ENCODE measurements at regions not wholly inside any gene's neighbourhood (a gene's known extent, or its start where the extent isn't known, plus 50 kb on each side); places are given as distances from the start of the nearest gene placed in this dataset.

- no peaks in the 10 kb centered on the region; the same call in 2 of the 3 replicates for H3K9me3 Mint-ChIP-seq
- no peak overlapping the region for H3K4me2 ChIP-seq
- H3K4me1 Mint-ChIP-seq: peaks cover 9% of the 10 kb centered on the region
- no peaks in the 10 kb centered on the region for H3K79me2 ChIP-seq (replicated peaks; ENCODE audit: insufficient read depth)
- H3K9me2 ChIP-seq (ENCODE audit: insufficient read depth): peaks cover 14% of the 10 kb centered on the region; the same call in 1 of the 2 replicates
- H3K4me3 ChIP-seq: no peak overlapping the region
- no peak overlapping the region for H3K4me3 Mint-ChIP-seq
- no peaks in the 10 kb centered on the region for H3K4me1 ChIP-seq (ENCODE audit: insufficient read depth)
- no peak overlapping the region for H3K27ac ChIP-seq (ENCODE audit: low read depth)
- no peaks in the 10 kb centered on the region for H3K36me3 Mint-ChIP-seq (ENCODE audit: low read depth)
- H3K27ac Mint-ChIP-seq: no peak overlapping the region
- DNase-seq (ENCODE audit: low spot score) (no peak), ATAC-seq (no peak)
- H3K27me3 Mint-ChIP-seq (ENCODE audit: insufficient read depth, low read depth, poor library complexity): no peaks in the 10 kb centered on the region
- H4K20me1 ChIP-seq (replicated peaks; ENCODE audit: insufficient read depth): no peaks in the 10 kb centered on the region
- H2AFZ ChIP-seq: no peak overlapping the region
- TF ChIP-seq POLR2AphosphoS5 (IDR thresholded peaks at IDR 0.05; ENCODE audit: low read depth) (no peak), REST (IDR thresholded peaks at IDR 0.05; ENCODE audit: unreplicated experiment) (no peak), EZH2 (IDR thresholded peaks at IDR 0.05; ENCODE audit: low read depth, unreplicated experiment) (no peak), ZNF331 (CRISPR knock-in tag; IDR thresholded peaks at IDR 0.05; ENCODE audit: low read depth) (no peak), JUNB (IDR thresholded peaks at IDR 0.05; ENCODE audit: unreplicated experiment) (no peak), CTCF (conservative IDR thresholded peaks at IDR 0.05; ENCODE audit: low read depth in 2 of 2) (no peak), ETS1 (IDR thresholded peaks at IDR 0.05) (no peak), EZH2phosphoT487 (IDR thresholded peaks at IDR 0.05; ENCODE audit: unreplicated experiment) (no peak), CREB1 (CRISPR knock-in tag; IDR thresholded peaks at IDR 0.05; ENCODE audit: low read depth) (no peak), STAT1 (IDR thresholded peaks at IDR 0.05; ENCODE audit: unreplicated experiment) (no peak), NANOG (IDR thresholded peaks at IDR 0.05; ENCODE audit: borderline replicate concordance) (no peak), ZNF114 (CRISPR knock-in tag; IDR thresholded peaks at IDR 0.05) (no peak)
- TF ChIP-seq, protein P1, sequence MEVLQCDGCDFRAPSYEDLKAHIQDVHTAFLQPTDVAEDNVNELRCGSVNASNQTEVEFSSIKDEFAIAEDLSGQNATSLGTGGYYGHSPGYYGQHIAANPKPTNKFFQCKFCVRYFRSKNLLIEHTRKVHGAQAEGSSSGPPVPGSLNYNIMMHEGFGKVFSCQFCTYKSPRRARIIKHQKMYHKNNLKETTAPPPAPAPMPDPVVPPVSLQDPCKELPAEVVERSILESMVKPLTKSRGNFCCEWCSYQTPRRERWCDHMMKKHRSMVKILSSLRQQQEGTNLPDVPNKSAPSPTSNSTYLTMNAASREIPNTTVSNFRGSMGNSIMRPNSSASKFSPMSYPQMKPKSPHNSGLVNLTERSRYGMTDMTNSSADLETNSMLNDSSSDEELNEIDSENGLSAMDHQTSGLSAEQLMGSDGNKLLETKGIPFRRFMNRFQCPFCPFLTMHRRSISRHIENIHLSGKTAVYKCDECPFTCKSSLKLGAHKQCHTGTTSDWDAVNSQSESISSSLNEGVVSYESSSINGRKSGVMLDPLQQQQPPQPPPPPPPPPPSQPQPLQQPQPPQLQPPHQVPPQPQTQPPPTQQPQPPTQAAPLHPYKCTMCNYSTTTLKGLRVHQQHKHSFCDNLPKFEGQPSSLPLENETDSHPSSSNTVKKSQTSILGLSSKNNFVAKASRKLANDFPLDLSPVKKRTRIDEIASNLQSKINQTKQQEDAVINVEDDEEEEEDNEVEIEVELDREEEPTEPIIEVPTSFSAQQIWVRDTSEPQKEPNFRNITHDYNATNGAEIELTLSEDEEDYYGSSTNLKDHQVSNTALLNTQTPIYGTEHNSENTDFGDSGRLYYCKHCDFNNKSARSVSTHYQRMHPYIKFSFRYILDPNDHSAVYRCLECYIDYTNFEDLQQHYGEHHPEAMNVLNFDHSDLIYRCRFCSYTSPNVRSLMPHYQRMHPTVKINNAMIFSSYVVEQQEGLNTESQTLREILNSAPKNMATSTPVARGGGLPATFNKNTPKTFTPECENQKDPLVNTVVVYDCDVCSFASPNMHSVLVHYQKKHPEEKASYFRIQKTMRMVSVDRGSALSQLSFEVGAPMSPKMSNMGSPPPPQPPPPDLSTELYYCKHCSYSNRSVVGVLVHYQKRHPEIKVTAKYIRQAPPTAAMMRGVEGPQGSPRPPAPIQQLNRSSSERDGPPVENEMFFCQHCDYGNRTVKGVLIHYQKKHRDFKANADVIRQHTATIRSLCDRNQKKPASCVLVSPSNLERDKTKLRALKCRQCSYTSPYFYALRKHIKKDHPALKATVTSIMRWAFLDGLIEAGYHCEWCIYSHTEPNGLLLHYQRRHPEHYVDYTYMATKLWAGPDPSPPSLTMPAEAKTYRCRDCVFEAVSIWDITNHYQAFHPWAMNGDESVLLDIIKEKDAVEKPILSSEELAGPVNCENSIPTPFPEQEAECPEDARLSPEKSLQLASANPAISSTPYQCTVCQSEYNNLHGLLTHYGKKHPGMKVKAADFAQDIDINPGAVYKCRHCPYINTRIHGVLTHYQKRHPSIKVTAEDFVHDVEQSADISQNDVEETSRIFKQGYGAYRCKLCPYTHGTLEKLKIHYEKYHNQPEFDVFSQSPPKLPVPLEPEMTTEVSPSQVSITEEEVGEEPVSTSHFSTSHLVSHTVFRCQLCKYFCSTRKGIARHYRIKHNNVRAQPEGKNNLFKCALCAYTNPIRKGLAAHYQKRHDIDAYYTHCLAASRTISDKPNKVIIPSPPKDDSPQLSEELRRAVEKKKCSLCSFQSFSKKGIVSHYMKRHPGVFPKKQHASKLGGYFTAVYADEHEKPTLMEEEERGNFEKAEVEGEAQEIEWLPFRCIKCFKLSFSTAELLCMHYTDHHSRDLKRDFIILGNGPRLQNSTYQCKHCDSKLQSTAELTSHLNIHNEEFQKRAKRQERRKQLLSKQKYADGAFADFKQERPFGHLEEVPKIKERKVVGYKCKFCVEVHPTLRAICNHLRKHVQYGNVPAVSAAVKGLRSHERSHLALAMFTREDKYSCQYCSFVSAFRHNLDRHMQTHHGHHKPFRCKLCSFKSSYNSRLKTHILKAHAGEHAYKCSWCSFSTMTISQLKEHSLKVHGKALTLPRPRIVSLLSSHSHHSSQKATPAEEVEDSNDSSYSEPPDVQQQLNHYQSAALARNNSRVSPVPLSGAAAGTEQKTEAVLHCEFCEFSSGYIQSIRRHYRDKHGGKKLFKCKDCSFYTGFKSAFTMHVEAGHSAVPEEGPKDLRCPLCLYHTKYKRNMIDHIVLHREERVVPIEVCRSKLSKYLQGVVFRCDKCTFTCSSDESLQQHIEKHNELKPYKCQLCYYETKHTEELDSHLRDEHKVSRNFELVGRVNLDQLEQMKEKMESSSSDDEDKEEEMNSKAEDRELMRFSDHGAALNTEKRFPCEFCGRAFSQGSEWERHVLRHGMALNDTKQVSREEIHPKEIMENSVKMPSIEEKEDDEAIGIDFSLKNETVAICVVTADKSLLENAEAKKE (CRISPR knock-in tag; IDR thresholded peaks at IDR 0.05): no peak
- H3K36me3 ChIP-seq (ENCODE audit: insufficient read depth): no peaks in the 10 kb centered on the region
- H3F3A ChIP-seq (replicated peaks; ENCODE audit: low read depth): no peaks in the 10 kb centered on the region
- H3K27me3 ChIP-seq (ENCODE audit: insufficient read depth): no peaks in the 10 kb centered on the region
Measured at GRCh38 chr17:71546419-71546818, 574.4 kb upstream of the SOX9 start.

Data from GM23338 (cell line).